ENCODE measurements at regions not wholly inside any gene's neighbourhood (a gene's known extent, or its start where the extent isn't known, plus 50 kb on each side); places are given as distances from the start of the nearest gene placed in this dataset.

DNA sequence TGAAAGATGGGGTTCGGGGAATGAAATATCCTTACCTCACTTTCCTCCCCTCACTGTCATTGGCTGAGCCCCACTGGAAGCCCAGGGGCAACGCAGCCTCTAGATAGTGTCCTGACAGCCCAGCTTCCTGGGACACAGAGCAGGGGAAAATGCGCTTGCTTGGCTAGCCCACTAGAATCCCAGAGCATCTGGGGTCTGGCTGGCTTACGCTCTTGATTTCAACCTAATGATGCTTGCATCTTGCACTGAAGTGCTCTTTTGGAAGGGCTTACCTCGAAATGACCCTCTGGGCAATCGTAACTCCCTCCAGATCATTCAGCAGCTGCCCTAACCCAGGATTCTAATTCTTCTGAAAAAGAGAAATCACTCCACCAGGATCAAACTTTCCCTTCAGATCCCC lies 147.6 kb downstream of the SOX9 start:
- TF ChIP-seq JUNB (IDR thresholded peaks at IDR 0.05) (no peak), EP300 (IDR thresholded peaks at IDR 0.05) (no peak), EHMT2 (IDR thresholded peaks at IDR 0.05; ENCODE audit: low read depth) (no peak), CTCF (IDR thresholded peaks at IDR 0.05) (no peak), BHLHE40 (IDR thresholded peaks at IDR 0.05; ENCODE audit: low read depth, low read length) (no peak), ZFP36 (IDR thresholded peaks at IDR 0.05; ENCODE audit: borderline replicate concordance, partially characterized antibody) (no peak), HDAC2 (IDR thresholded peaks at IDR 0.05) (no peak), SREBF2 (IDR thresholded peaks at IDR 0.05) (no peak), HES2 (IDR thresholded peaks at IDR 0.05) (no peak), HEYL (CRISPR knock-in tag; IDR thresholded peaks at IDR 0.05) (no peak)
- TF ChIP-seq, protein P1, sequence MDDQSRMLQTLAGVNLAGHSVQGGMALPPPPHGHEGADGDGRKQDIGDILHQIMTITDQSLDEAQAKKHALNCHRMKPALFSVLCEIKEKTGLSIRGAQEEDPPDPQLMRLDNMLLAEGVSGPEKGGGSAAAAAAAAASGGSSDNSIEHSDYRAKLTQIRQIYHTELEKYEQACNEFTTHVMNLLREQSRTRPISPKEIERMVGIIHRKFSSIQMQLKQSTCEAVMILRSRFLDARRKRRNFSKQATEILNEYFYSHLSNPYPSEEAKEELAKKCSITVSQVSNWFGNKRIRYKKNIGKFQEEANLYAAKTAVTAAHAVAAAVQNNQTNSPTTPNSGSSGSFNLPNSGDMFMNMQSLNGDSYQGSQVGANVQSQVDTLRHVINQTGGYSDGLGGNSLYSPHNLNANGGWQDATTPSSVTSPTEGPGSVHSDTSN (IDR thresholded peaks at IDR 0.05) = no peak
